ENCODE measurements at regions not wholly inside any gene's neighbourhood (a gene's known extent, or its start where the extent isn't known, plus 50 kb on each side); places are given as distances from the start of the nearest gene placed in this dataset.
"Not testable (repeated sequence)": the region's sequence is repeated elsewhere in the genome, so short reads cannot be mapped to it uniquely, and the experiment has no call there.

GRCh38 chr2:149857344-149857743 lies 269.8 kb upstream of the MMADHC start:
- Histone ChIP-seq H3K36me3 (no peaks in the 10 kb centered on the region), H3K9me3 (no peaks in the 10 kb centered on the region), H3K27me3 (no peaks in the 10 kb centered on the region), H3K4me3 (no peak overlapping the region), H3K4me1 (no peaks in the 10 kb centered on the region), H3K27ac (no peak overlapping the region)
- TF ChIP-seq CTCF (IDR thresholded peaks at IDR 0.05): no peak
- no peak for TF ChIP-seq POLR2A (IDR thresholded peaks at IDR 0.05)
- no peak for DNase-seq
- intact Hi-C loops (cut with DNase I; ENCODE audit: low total_unique reads): no loop called here

- H3K4me3 ChIP-seq; DNase-seq; H3K27me3 ChIP-seq; H3K27ac ChIP-seq; H3K36me3 ChIP-seq; H3K4me1 ChIP-seq; H3K9me3 ChIP-seq; intact Hi-C loops (cut with DNase I; ENCODE audit: low total_unique reads): not testable (repeated sequence)
Measured at GRCh38 chr2:149855859-149856258, 268.3 kb upstream of the MMADHC start.

- TF ChIP-seq POLR2A (IDR thresholded peaks at IDR 0.05) (no peak), CTCF (IDR thresholded peaks at IDR 0.05) (no peak)
- no peak for DNase-seq
- intact Hi-C loops (cut with DNase I; ENCODE audit: low total_unique reads): no loop called here
- no peaks in the 10 kb centered on the region for H3K27me3 ChIP-seq
- no peak overlapping the region for H3K27ac ChIP-seq
- no peaks in the 10 kb centered on the region for H3K36me3 ChIP-seq
- no peaks in the 10 kb centered on the region for H3K4me1 ChIP-seq
- H3K4me3 ChIP-seq: no peak overlapping the region
- no peaks in the 10 kb centered on the region for H3K9me3 ChIP-seq
Measured at GRCh38 chr2:149849591-149849990, 262.0 kb upstream of the MMADHC start.

GRCh38 chr2:149849136-149849535 lies 261.6 kb upstream of the MMADHC start:
- no peak for DNase-seq
- TF ChIP-seq POLR2A (IDR thresholded peaks at IDR 0.05) (no peak), CTCF (IDR thresholded peaks at IDR 0.05) (no peak)

GRCh38 chr2:149841396-149841795 lies 253.8 kb upstream of the MMADHC start:
- H3K36me3 ChIP-seq: no peaks in the 10 kb centered on the region
- intact Hi-C loops (cut with DNase I; ENCODE audit: low total_unique reads): no loop called here
- DNase-seq: no peak
- H3K4me3 ChIP-seq: no peak overlapping the region
- H3K4me1 ChIP-seq: no peaks in the 10 kb centered on the region
- H3K9me3 ChIP-seq: no peaks in the 10 kb centered on the region
- TF ChIP-seq POLR2A (IDR thresholded peaks at IDR 0.05) (no peak), CTCF (IDR thresholded peaks at IDR 0.05) (no peak)
- H3K27ac ChIP-seq: no peak overlapping the region
- no peaks in the 10 kb centered on the region for H3K27me3 ChIP-seq

More at GRCh38 chr2:149849136-149849535, 261.6 kb upstream of the MMADHC start:
- Histone ChIP-seq H3K27ac (no peak overlapping the region), H3K36me3 (no peaks in the 10 kb centered on the region), H3K4me3 (no peak overlapping the region), H3K27me3 (no peaks in the 10 kb centered on the region), H3K4me1 (no peaks in the 10 kb centered on the region), H3K9me3 (no peaks in the 10 kb centered on the region)
- intact Hi-C loops (cut with DNase I; ENCODE audit: low total_unique reads): no loop called here

- Histone ChIP-seq H3K27ac (no peak overlapping the region), H3K4me1 (no peaks in the 10 kb centered on the region), H3K9me3 (no peaks in the 10 kb centered on the region), H3K36me3 (no peaks in the 10 kb centered on the region), H3K4me3 (no peak overlapping the region), H3K27me3 (no peaks in the 10 kb centered on the region)
- intact Hi-C loops (cut with DNase I; ENCODE audit: low total_unique reads): no loop called here
- DNase-seq: no peak
- TF ChIP-seq CTCF (IDR thresholded peaks at IDR 0.05) (no peak), POLR2A (IDR thresholded peaks at IDR 0.05) (no peak)
Measured at GRCh38 chr2:149832324-149832723, 244.7 kb upstream of the MMADHC start.
